ENCODE measurements at regions not wholly inside any gene's neighbourhood (a gene's known extent, or its start where the extent isn't known, plus 50 kb on each side); places are given as distances from the start of the nearest gene placed in this dataset.

GRCh38 chr2:84249140-84249539 lies 209.9 kb downstream of the SUCLG1 start:
- no peak for TF ChIP-seq CTCF (IDR thresholded peaks at IDR 0.05; ENCODE audit: low read depth, low read length)
- no peak overlapping the region for H3K4me3 ChIP-seq (ENCODE audit: low read depth, low read length)

GRCh38 chr2:84247532-84247931 lies 211.5 kb downstream of the SUCLG1 start:
- no peak for TF ChIP-seq CTCF (IDR thresholded peaks at IDR 0.05; ENCODE audit: low read depth, low read length)
- H3K4me3 ChIP-seq (ENCODE audit: low read depth, low read length): no peak overlapping the region

GRCh38 chr2:84243788-84244733 lies 215.0 kb downstream of the SUCLG1 start:
- TF ChIP-seq CTCF (IDR thresholded peaks at IDR 0.05; ENCODE audit: low read depth, low read length): no peak
- H3K4me3 ChIP-seq (ENCODE audit: low read depth, low read length): no peak overlapping the region

GRCh38 chr2:84238907-84239306 lies 220.2 kb downstream of the SUCLG1 start:
- TF ChIP-seq CTCF (IDR thresholded peaks at IDR 0.05; ENCODE audit: low read depth, low read length): no peak
- no peak overlapping the region for H3K4me3 ChIP-seq (ENCODE audit: low read depth, low read length)

GRCh38 chr2:84236288-84236687 lies 222.8 kb downstream of the SUCLG1 start:
- TF ChIP-seq CTCF (IDR thresholded peaks at IDR 0.05; ENCODE audit: low read depth, low read length): no peak

GRCh38 chr2:84234103-84234502 lies 225.0 kb downstream of the SUCLG1 start:
- TF ChIP-seq CTCF (IDR thresholded peaks at IDR 0.05; ENCODE audit: low read depth, low read length): no peak
- no peak overlapping the region for H3K4me3 ChIP-seq (ENCODE audit: low read depth, low read length)

More at GRCh38 chr2:84236288-84236687, 222.8 kb downstream of the SUCLG1 start:
- no peak overlapping the region for H3K4me3 ChIP-seq (ENCODE audit: low read depth, low read length)

GRCh38 chr2:84231478-84231877 lies 227.6 kb downstream of the SUCLG1 start:
- TF ChIP-seq CTCF (IDR thresholded peaks at IDR 0.05; ENCODE audit: low read depth, low read length): no peak
- no peak overlapping the region for H3K4me3 ChIP-seq (ENCODE audit: low read depth, low read length)
